ENCODE measurements at regions not wholly inside any gene's neighbourhood (a gene's known extent, or its start where the extent isn't known, plus 50 kb on each side); places are given as distances from the start of the nearest gene placed in this dataset.

GRCh38 chr13:73404581-73404980 is 345.8 kb downstream of the KLF5 start:
- DNase-seq (no peak), ATAC-seq (replicated peaks in 1 of 2) (no peak)
- Mint-ChIP-seq H3K9me3 (peaks cover 0 to 1% of the 10 kb centered on the region in 2 donors), H3K36me3 (ENCODE audit: insufficient read depth in 2 of 2) (no peaks in the 10 kb centered on the region), H3K27ac (no peak overlapping the region), H3K4me1 (ENCODE audit: low read depth) (no peaks in the 10 kb centered on the region), H3K27me3 (ENCODE audit: low read depth) (no peaks in the 10 kb centered on the region), H3K4me3 (no peak overlapping the region)

GRCh38 chr13:73403355-73404120 is 344.7 kb downstream of the KLF5 start:
- ATAC-seq (replicated peaks in 1 of 2) = no peak
- H3K36me3 Mint-ChIP-seq (ENCODE audit: insufficient read depth in 2 of 2) = no peaks in the 10 kb centered on the region
- H3K9me3 Mint-ChIP-seq = peaks cover 0 to 1% of the 10 kb centered on the region in 2 donors
- DNase-seq = no peak
- H3K4me3 Mint-ChIP-seq = no peak overlapping the region
- H3K27me3 Mint-ChIP-seq (ENCODE audit: low read depth) = no peaks in the 10 kb centered on the region
- no peak overlapping the region for H3K27ac Mint-ChIP-seq
- H3K4me1 Mint-ChIP-seq (ENCODE audit: low read depth) = no peaks in the 10 kb centered on the region

GRCh38 chr13:73401769-73402168 is 343.0 kb downstream of the KLF5 start:
- Mint-ChIP-seq H3K27me3 (ENCODE audit: low read depth) (no peaks in the 10 kb centered on the region), H3K27ac (no peak overlapping the region), H3K9me3 (no peaks in the 10 kb centered on the region), H3K4me1 (ENCODE audit: low read depth) (no peaks in the 10 kb centered on the region), H3K36me3 (ENCODE audit: insufficient read depth in 2 of 2) (no peaks in the 10 kb centered on the region), H3K4me3 (no peak overlapping the region)
- no peak for ATAC-seq (replicated peaks in 1 of 2)
- no peak for DNase-seq

GRCh38 chr13:73399347-73400216 is 340.8 kb downstream of the KLF5 start:
- Mint-ChIP-seq H3K27me3 (ENCODE audit: low read depth) (no peaks in the 10 kb centered on the region), H3K4me3 (no peak overlapping the region), H3K36me3 (ENCODE audit: insufficient read depth in 2 of 2) (no peaks in the 10 kb centered on the region), H3K9me3 (no peaks in the 10 kb centered on the region), H3K27ac (no peak overlapping the region), H3K4me1 (ENCODE audit: low read depth) (no peaks in the 10 kb centered on the region)
- DNase-seq = no peak
- ATAC-seq (replicated peaks in 1 of 2) = no peak

GRCh38 chr13:73397496-73398305 is 338.9 kb downstream of the KLF5 start:
- H3K27me3 Mint-ChIP-seq (ENCODE audit: low read depth) = no peaks in the 10 kb centered on the region
- no peaks in the 10 kb centered on the region for H3K4me1 Mint-ChIP-seq (ENCODE audit: low read depth)
- ATAC-seq (replicated peaks in 1 of 2) = no peak
- H3K27ac Mint-ChIP-seq = no peak overlapping the region
- no peaks in the 10 kb centered on the region for H3K9me3 Mint-ChIP-seq
- no peak overlapping the region for H3K4me3 Mint-ChIP-seq
- no peak for DNase-seq
- no peaks in the 10 kb centered on the region for H3K36me3 Mint-ChIP-seq (ENCODE audit: insufficient read depth in 2 of 2)

- ATAC-seq (replicated peaks in 1 of 2) = no peak
- no peak overlapping the region for H3K27ac Mint-ChIP-seq
- DNase-seq = no peak
- no peak overlapping the region for H3K4me3 Mint-ChIP-seq
- no peaks in the 10 kb centered on the region for H3K27me3 Mint-ChIP-seq (ENCODE audit: low read depth)
- H3K9me3 Mint-ChIP-seq = peaks cover 4 to 5% of the 10 kb centered on the region in 2 donors
- peaks cover 0 to 2% of the 10 kb centered on the region in 2 donors for H3K36me3 Mint-ChIP-seq (ENCODE audit: insufficient read depth in 2 of 2)
- no peaks in the 10 kb centered on the region for H3K4me1 Mint-ChIP-seq (ENCODE audit: low read depth)
Observed at GRCh38 chr13:73394066-73394465, 335.3 kb downstream of the KLF5 start.

GRCh38 chr13:73390100-73390499 is 331.3 kb downstream of the KLF5 start:
- no peaks in the 10 kb centered on the region for H3K27me3 Mint-ChIP-seq (ENCODE audit: low read depth)
- peaks cover 6 to 8% of the 10 kb centered on the region in 2 donors for H3K9me3 Mint-ChIP-seq
- H3K4me3 Mint-ChIP-seq = no peak overlapping the region
- ATAC-seq (replicated peaks in 1 of 2) = no peak
- H3K36me3 Mint-ChIP-seq (ENCODE audit: insufficient read depth in 2 of 2) = peaks cover 0 to 2% of the 10 kb centered on the region in 2 donors
- no peaks in the 10 kb centered on the region for H3K4me1 Mint-ChIP-seq (ENCODE audit: low read depth)
- H3K27ac Mint-ChIP-seq = no peak overlapping the region
- DNase-seq = no peak

GRCh38 chr13:73388586-73388985 is 329.8 kb downstream of the KLF5 start:
- ATAC-seq (replicated peaks in 1 of 2) (no peak), DNase-seq (no peak)
- Mint-ChIP-seq H3K27ac (no peak overlapping the region), H3K4me1 (ENCODE audit: low read depth) (no peaks in the 10 kb centered on the region), H3K27me3 (ENCODE audit: low read depth) (no peaks in the 10 kb centered on the region), H3K36me3 (ENCODE audit: insufficient read depth in 2 of 2) (peaks cover 0 to 2% of the 10 kb centered on the region in 2 donors), H3K4me3 (no peak overlapping the region), H3K9me3 (peaks cover 9 to 10% of the 10 kb centered on the region in 2 donors)

- Mint-ChIP-seq H3K36me3 (ENCODE audit: insufficient read depth in 2 of 2) (peaks cover 0 to 2% of the 10 kb centered on the region in 2 donors), H3K4me1 (ENCODE audit: low read depth) (no peaks in the 10 kb centered on the region), H3K27ac (no peak overlapping the region), H3K9me3 (peaks cover 9 to 10% of the 10 kb centered on the region in 2 donors), H3K4me3 (no peak overlapping the region), H3K27me3 (ENCODE audit: low read depth) (peaks cover under 1% of the 10 kb centered on the region)
- ATAC-seq (replicated peaks in 1 of 2) (no peak), DNase-seq (no peak)
Observed at GRCh38 chr13:73387318-73387717, 328.5 kb downstream of the KLF5 start.

GRCh38 chr13:73385848-73386247 is 327.0 kb downstream of the KLF5 start:
- Mint-ChIP-seq H3K27ac (no peak overlapping the region), H3K9me3 (peaks cover 5 to 7% of the 10 kb centered on the region in 2 donors), H3K4me1 (ENCODE audit: low read depth) (no peaks in the 10 kb centered on the region), H3K36me3 (ENCODE audit: insufficient read depth in 2 of 2) (peaks cover 0 to 2% of the 10 kb centered on the region in 2 donors), H3K4me3 (no peak overlapping the region), H3K27me3 (ENCODE audit: low read depth) (peaks cover 7% of the 10 kb centered on the region)
- ATAC-seq (replicated peaks in 1 of 2) (no peak), DNase-seq (no peak)

- peaks cover 0 to 2% of the 10 kb centered on the region in 2 donors for H3K36me3 Mint-ChIP-seq (ENCODE audit: insufficient read depth in 2 of 2)
- H3K9me3 Mint-ChIP-seq = peaks cover 1 to 2% of the 10 kb centered on the region in 2 donors
- no peaks in the 10 kb centered on the region for H3K4me1 Mint-ChIP-seq (ENCODE audit: low read depth)
- no peak overlapping the region for H3K27ac Mint-ChIP-seq
- ATAC-seq (replicated peaks in 1 of 2) = no peak
- DNase-seq = no peak
- H3K27me3 Mint-ChIP-seq (ENCODE audit: low read depth) = no peaks in the 10 kb centered on the region
- H3K4me3 Mint-ChIP-seq = no peak overlapping the region
Observed at GRCh38 chr13:73372666-73373627, 314.1 kb downstream of the KLF5 start.

GRCh38 chr13:73370066-73370465 is 311.3 kb downstream of the KLF5 start:
- Mint-ChIP-seq H3K4me1 (ENCODE audit: low read depth) (no peaks in the 10 kb centered on the region), H3K4me3 (no peak overlapping the region), H3K27ac (no peak overlapping the region), H3K36me3 (ENCODE audit: insufficient read depth in 2 of 2) (no peaks in the 10 kb centered on the region), H3K27me3 (ENCODE audit: low read depth) (no peaks in the 10 kb centered on the region), H3K9me3 (no peaks in the 10 kb centered on the region)
- ATAC-seq (replicated peaks in 1 of 2) = no peak
- DNase-seq = no peak
